HTR-8/SVneo (cell line): ENCODE measurements at regions not wholly inside any gene's neighbourhood (a gene's known extent, or its start where the extent isn't known, plus 50 kb on each side); places are given as distances from the start of the nearest gene placed in this dataset.
"Not testable (repeated sequence)": the region's sequence is repeated elsewhere in the genome, so short reads cannot be mapped to it uniquely, and the experiment has no call there.

Experiments used
- DNase-seq: peaks from one replicate; pipeline ENCODE4 v3.0.0; 2011; ENCODE audit warnings: low spot score, mixed read lengths; ENCODE audit not compliant: insufficient read length
- FAIRE-seq: peaks from 2 replicates; lab custom pipeline; 2011; peaks lifted over from hg19 to GRCh38; lab: Jason Lieb, UNC

GRCh38 chr6:140846503-140847261 is 1286.0 kb upstream of the GJE1 start:
- no peak for FAIRE-seq
- no peak for DNase-seq

DNA sequence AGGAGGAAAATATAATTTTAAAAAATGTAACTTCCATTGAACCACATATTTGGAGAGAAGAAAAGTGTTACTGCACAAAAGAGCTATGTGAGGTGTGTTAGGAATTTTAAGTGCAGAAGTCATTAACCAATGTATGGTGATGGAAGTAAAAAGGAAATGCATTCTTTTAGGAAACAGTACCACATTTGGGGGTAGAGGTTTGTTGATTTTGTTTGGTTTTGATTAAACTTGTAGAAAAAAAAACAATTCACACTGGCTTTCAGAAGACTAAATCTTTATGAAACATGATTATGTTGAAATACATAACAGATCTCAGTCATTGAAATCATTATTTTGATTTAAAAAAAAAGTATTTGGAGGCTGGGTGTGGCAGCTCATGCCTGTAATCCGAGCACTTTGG is 1287.0 kb upstream of the GJE1 start:
- DNase-seq (no peak), FAIRE-seq (no peak)

GRCh38 chr6:140844167-140844566 is 1288.6 kb upstream of the GJE1 start:
- no peak for DNase-seq

GRCh38 chr6:140833408-140833807 is 1299.3 kb upstream of the GJE1 start:
- FAIRE-seq (no peak), DNase-seq (no peak)

More at GRCh38 chr6:140844167-140844566, 1288.6 kb upstream of the GJE1 start:
- FAIRE-seq: no peak

- FAIRE-seq: no peak
- DNase-seq: no peak
Measured at GRCh38 chr6:140830666-140831065, 1302.1 kb upstream of the GJE1 start.

- no peak for FAIRE-seq
Measured at GRCh38 chr6:140828856-140829255, 1303.9 kb upstream of the GJE1 start.

GRCh38 chr6:140827593-140827992 is 1305.1 kb upstream of the GJE1 start:
- no peak for DNase-seq
- no peak for FAIRE-seq

More at GRCh38 chr6:140828856-140829255, 1303.9 kb upstream of the GJE1 start:
- no peak for DNase-seq

- FAIRE-seq (no peak), DNase-seq (no peak)
Measured at GRCh38 chr6:140825731-140826130, 1307.0 kb upstream of the GJE1 start.

DNA sequence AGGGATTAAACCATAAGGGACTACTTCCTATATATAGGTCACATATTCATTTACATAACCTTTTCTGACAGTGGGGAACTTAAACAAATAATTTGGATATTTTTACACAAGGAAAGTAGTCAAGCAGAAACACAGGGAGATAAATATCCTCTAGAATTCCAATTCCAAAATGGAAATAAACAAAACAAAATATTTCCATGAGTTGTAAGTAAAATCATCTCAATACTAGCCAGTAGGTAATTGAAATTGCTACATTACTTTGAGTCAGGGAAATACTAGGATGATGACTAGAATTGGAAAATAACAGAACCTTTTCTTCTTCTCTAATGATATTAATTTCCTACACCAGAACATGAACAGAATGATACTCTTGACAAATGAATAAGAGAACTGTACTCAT is 1308.1 kb upstream of the GJE1 start:
- DNase-seq (no peak), FAIRE-seq (no peak)

DNA sequence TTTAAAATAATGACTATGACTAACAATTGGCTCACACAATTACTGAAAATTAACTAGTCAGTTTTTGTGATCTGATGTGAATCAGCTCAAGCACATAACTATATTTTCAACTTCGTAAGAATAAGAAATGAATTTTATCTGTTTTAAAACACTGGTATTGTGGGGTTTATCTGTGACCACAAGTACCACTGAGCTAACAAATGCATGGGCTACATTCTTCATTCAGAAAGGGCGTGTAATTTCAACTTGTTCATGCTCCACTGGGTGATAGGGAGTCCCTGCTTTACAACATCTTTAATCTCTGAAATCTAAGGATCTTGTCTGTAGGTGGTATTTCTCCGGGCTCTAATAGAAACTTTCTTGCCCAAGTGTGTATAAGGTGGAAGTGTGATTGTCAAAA is 1311.5 kb upstream of the GJE1 start:
- DNase-seq (no peak), FAIRE-seq (no peak)

- DNase-seq: no peak
- no peak for FAIRE-seq
Measured at GRCh38 chr6:140817176-140817575, 1315.5 kb upstream of the GJE1 start.

GRCh38 chr6:140816681-140817080 is 1316.0 kb upstream of the GJE1 start:
- DNase-seq: no peak
- FAIRE-seq: no peak

- DNase-seq (no peak), FAIRE-seq (no peak)
Measured at GRCh38 chr6:140812636-140813035, 1320.1 kb upstream of the GJE1 start.

DNA sequence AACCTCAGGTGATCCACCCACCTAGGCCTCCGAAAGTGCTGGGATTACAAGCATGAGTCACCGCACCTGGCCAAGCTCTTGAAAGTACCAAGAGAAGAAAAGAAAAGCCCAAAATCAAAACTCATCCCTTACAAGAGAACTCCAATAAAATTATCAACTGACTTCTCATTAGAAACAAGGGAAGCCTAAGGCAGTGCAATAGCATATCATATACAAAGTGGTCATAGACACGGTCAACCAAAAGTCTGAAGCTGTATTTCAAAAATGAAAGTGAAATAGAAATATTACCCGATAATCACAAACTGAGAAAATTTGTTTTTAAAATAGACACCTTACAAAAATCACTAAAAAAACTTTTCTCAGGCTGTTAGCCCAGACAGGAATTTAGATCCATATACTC is 1321.1 kb upstream of the GJE1 start:
- FAIRE-seq (no peak), DNase-seq (no peak)

- FAIRE-seq (no peak), DNase-seq (no peak)
Measured at GRCh38 chr6:140809694-140810101, 1323.0 kb upstream of the GJE1 start.

- DNase-seq (peak; percentile 4), FAIRE-seq (no peak)
Measured at GRCh38 chr6:140806431-140806830, 1326.3 kb upstream of the GJE1 start.

- no peak for DNase-seq
Measured at GRCh38 chr6:140794544-140794943, 1338.2 kb upstream of the GJE1 start.

DNA sequence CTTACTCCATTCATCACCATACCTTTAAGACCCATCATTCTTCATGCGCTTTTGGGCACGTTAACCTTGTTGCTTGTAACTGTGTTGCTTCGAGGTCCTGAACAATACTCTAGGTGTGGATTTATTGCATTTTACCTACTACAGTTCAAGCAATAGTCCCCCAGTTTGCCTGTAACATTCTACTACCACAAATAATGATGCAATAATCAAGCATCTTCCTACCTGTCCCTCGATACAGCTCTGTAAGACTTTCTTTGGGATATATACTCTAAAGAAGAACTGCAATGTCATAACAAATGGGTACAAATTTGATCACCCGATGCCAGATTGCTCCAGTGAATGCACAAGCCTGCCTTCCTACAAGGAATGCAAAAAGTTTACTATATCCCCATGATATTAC is 1342.6 kb upstream of the GJE1 start:
- no peak for DNase-seq
- FAIRE-seq: no peak

More at GRCh38 chr6:140794544-140794943, 1338.2 kb upstream of the GJE1 start:
- no peak for FAIRE-seq

DNA sequence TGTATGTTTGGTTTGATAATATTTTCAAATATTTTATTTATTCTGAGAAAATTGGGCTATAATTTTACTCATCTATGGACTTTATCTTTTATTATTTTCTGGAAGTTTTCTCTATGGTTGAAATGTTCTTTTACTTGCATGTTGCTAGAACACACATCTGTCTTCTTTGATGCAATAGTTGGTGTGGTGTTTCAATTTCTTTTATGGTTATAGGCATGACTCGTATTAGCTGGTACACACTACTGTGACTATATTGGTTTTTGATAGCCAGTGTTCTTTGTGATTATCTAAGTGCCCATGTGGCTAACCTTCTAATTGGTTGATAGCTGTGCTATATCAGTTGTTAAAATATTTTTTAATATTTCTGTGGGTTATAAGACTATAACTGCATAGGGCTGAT is 1343.3 kb upstream of the GJE1 start:
- FAIRE-seq: no peak

DNA sequence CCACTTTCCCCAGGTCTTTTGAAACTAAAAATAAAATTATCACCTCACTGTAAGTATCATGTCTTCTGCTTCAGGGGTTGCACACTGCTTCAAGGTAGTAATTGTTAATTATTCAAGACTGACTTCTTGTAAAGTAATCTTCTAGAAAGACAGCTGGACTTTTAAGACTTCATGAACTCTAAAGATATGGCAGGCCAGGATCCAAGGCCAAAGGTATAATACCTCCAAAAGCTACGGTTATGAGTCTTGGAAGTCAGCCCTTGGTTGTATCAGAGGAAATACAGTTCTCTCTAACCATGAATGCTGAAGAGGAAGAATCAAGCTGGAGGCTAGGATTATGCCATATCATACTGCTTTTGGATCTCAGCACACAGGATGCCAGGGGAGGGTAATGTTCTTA is 1346.8 kb upstream of the GJE1 start:
- DNase-seq (no peak), FAIRE-seq (no peak)

More for the DNA sequence above, 1343.3 kb upstream of the GJE1 start:
- DNase-seq: no peak

DNA sequence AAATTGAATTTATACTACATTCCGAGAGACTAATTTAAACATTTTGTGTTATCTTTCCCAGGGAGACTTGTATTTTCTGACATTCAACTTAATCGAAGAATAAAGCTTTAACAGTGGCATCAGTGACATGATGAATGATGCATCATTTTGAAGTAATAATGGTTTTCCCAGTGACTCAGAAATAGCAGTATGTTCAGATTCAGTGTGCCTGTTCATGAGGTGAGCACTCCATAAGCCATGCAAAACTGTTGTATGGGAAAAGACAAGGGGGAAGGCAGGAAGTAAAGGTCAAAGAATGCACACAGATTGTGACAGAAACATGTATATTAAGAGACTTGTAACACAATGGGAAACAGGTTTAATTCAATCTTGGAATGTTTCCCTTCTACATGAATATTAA is 1348.2 kb upstream of the GJE1 start:
- no peak for FAIRE-seq
- DNase-seq: no peak

DNA sequence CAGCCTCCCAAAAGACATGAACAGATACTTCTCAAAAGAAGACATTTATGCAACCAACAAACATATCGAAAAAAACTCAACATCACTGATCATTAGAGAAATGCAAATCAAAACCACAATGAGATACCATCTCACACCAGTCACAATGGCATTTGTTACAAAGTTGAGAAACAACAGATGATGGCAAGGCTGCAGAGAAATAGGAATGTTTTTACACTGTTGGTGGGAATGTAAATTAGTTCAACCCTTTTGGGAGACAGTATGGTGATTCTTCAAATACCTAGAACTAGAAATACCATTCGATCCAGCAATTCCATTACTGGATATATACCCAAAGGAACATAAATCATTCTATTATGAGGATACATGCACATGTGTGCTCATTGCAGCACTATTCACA is 1349.2 kb upstream of the GJE1 start:
- not testable (repeated sequence) for FAIRE-seq, DNase-seq
